SK-N-SH (cell line): ENCODE measurements at regions not wholly inside any gene's neighbourhood (a gene's known extent, or its start where the extent isn't known, plus 50 kb on each side); places are given as distances from the start of the nearest gene placed in this dataset.

ENCODE experiments used
- CTCF ChIA-PET: fragments of 300-600, 350-600 bp; formaldehyde crosslinking; extraction: SDS; loops from one replicate; lab custom pipeline; 2021; lab: Yijun Ruan, JAX
- POLR2A ChIA-PET: fragments of 350-600 bp; sonication (Branson Sonifier 250); formaldehyde crosslinking; extraction: SDS; loops from one replicate; lab custom pipeline; 2020; ENCODE audit warnings: antibody characterized with exemption, inconsistent platforms; lab: Yijun Ruan, JAX
- DNase-seq: peaks from one replicate; pipeline ENCODE4 v3.0.0; 2012
- H2AFZ ChIP-seq: fragments of 200-600 bp; sonication (generic); 2 replicates; pipeline ENCODE4 v1.8.1; 2016; ENCODE audit warnings: antibody characterized with exemption, mild to moderate bottlenecking, low read depth
- H3F3A ChIP-seq: fragments of 200-600 bp; sonication (generic); replicated peaks from 2 replicates; pipeline ENCODE3; 2016; ENCODE audit warnings: antibody characterized with exemption, mild to moderate bottlenecking; ENCODE audit not compliant: insufficient read depth
- H3K27ac ChIP-seq, 2 experiments: fragments of 200-500 bp in 1 of 2; fragments of 200-600 bp in 1 of 2; sonication (Bioruptor generic) in 1 of 2; sonication (generic), shearing (Covaris generic) in 1 of 2; 2 replicates each; pipeline versions ENCODE4 v1.5.1 to v1.6.1; 2014 to 2016; ENCODE audit warnings: low read depth in 2 of 2, inconsistent platforms in 1 of 2, low read length in 1 of 2, mild to moderate bottlenecking in 1 of 2, mixed read lengths in 1 of 2
- H3K27me3 ChIP-seq: fragments of 200-600 bp; sonication (generic), shearing (Covaris generic); 2 replicates; pipeline ENCODE4 v1.6.1; 2016; ENCODE audit warnings: mixed run types; ENCODE audit not compliant: insufficient read depth
- H3K36me3 ChIP-seq, 2 experiments: fragments of 200-500 bp in 1 of 2; fragments of 200-600 bp in 1 of 2; sonication (Bioruptor generic) in 1 of 2; sonication (generic) in 1 of 2; replicated peaks in 1 of 2; 2 replicates each; pipeline versions ENCODE3 to v1.5.1; 2014 to 2016; ENCODE audit warnings: low read length in 1 of 2, mild to moderate bottlenecking in 1 of 2; ENCODE audit not compliant: insufficient read depth in 2 of 2, control insufficient read depth in 1 of 2
- H3K4me1 ChIP-seq, 2 experiments: fragments of 200-500 bp in 1 of 2; fragments of 200-600 bp in 1 of 2; sonication (Bioruptor generic) in 1 of 2; sonication (generic), shearing (Covaris generic) in 1 of 2; 2 replicates each; pipeline versions ENCODE4 v1.5.1 to v1.6.1; 2014 to 2016; ENCODE audit warnings: low read depth in 1 of 2, low read length in 1 of 2, mixed run types in 1 of 2; ENCODE audit not compliant: insufficient read depth in 2 of 2, control insufficient read depth in 1 of 2
- H3K4me2 ChIP-seq: fragments of 200-600 bp; sonication (generic), shearing (Covaris generic); 2 replicates; pipeline ENCODE4 v1.6.1; 2017; ENCODE audit warnings: mixed run types
- H3K4me3 ChIP-seq, 2 experiments: fragments of 200-500 bp in 1 of 2; fragments of 200-600 bp in 1 of 2; sonication (Bioruptor generic) in 1 of 2; sonication (generic), shearing (Covaris generic) in 1 of 2; 2 replicates each; pipeline versions ENCODE4 v1.5.1 to v1.8.1; 2014 to 2016; ENCODE audit warnings: low read depth in 2 of 2, inconsistent platforms in 1 of 2, low read length in 1 of 2, mild to moderate bottlenecking in 1 of 2, mixed read lengths in 1 of 2, moderate library complexity in 1 of 2
- H3K79me2 ChIP-seq: fragments of 200-600 bp; sonication (generic); 2 replicates; pipeline ENCODE4 v1.8.1; 2017; ENCODE audit warnings: mild to moderate bottlenecking; ENCODE audit not compliant: insufficient read depth
- H3K9ac ChIP-seq: fragments of 200-600 bp; sonication (generic); 2 replicates; pipeline ENCODE4 v1.6.1; 2017; ENCODE audit warnings: mixed run types
- H3K9me2 ChIP-seq: fragments of 200-600 bp; sonication (generic); 2 replicates; pipeline ENCODE4 v1.6.1; 2017; ENCODE audit warnings: mixed run types
- H3K9me3 ChIP-seq: fragments of 200-600 bp; sonication (generic); 2 replicates; pipeline ENCODE4 v1.6.1; 2017; ENCODE audit warnings: mixed run types, mild to moderate bottlenecking, moderate library complexity
- H4K20me1 ChIP-seq: fragments of 200-600 bp; sonication (generic); 2 replicates; pipeline ENCODE4 v1.6.1; 2017; ENCODE audit warnings: mild to moderate bottlenecking, mixed run types; ENCODE audit not compliant: insufficient read depth
- ELF1 ChIP-seq: IDR thresholded peaks from 2 replicates; pipeline ENCODE4 v1.4.0; 2012
- EP300 ChIP-seq, 2 experiments: IDR thresholded peaks; 2 replicates each; pipeline versions ENCODE4 v1.4.0 to v1.6.1; 2012; ENCODE audit warnings: borderline replicate concordance in 1 of 2, low read depth in 1 of 2, low read length in 1 of 2
- FOSL2 ChIP-seq: IDR thresholded peaks from 2 replicates; pipeline ENCODE4 v1.4.0; 2012; ENCODE audit warnings: low read depth, mild to moderate bottlenecking, moderate library complexity, borderline replicate concordance
- FOXJ3 ChIP-seq: sonication (generic); formaldehyde crosslinking; IDR thresholded peaks from 2 replicates; pipeline ENCODE4 v1.5.1; 2020; ENCODE audit warnings: mild to moderate bottlenecking, missing genetic modification reagents
- FOXM1 ChIP-seq: IDR thresholded peaks from 2 replicates; pipeline ENCODE4 v1.4.0; 2012; ENCODE audit warnings: low read depth, mild to moderate bottlenecking
- IRF3 ChIP-seq: fragments of 150-350 bp; IDR thresholded peaks from 2 replicates; pipeline ENCODE4 v1.6.1; 2016; ENCODE audit warnings: mild to moderate bottlenecking, low read depth, low read length
- JUND ChIP-seq: IDR thresholded peaks from 2 replicates; pipeline ENCODE4 v1.4.0; 2012
- MEF2A ChIP-seq: IDR thresholded peaks from 2 replicates; pipeline ENCODE4 v1.4.0; 2012; ENCODE audit warnings: low read depth, borderline replicate concordance
- NRF1 ChIP-seq: IDR thresholded peaks from 2 replicates; pipeline ENCODE4 v1.6.1; 2012; ENCODE audit warnings: low read depth, mild to moderate bottlenecking, low read length
- POLR2AphosphoS5 ChIP-seq: IDR thresholded peaks from 2 replicates; pipeline ENCODE4 v1.6.1; 2012; ENCODE audit warnings: low read depth, low read length
- RFX5 ChIP-seq: IDR thresholded peaks from 2 replicates; pipeline ENCODE4 v1.6.1; 2012; ENCODE audit warnings: mild to moderate bottlenecking, improper control_type of control experiment, low read length
- RXRA ChIP-seq: IDR thresholded peaks from 2 replicates; pipeline ENCODE4 v1.4.0; 2012; ENCODE audit warnings: low read depth, mild to moderate bottlenecking, borderline replicate concordance
- SIN3A ChIP-seq: IDR thresholded peaks from 2 replicates; pipeline ENCODE4 v1.6.1; 2012; ENCODE audit warnings: low read depth, mild to moderate bottlenecking, low read length, moderate library complexity, borderline replicate concordance
- SMC3 ChIP-seq: IDR thresholded peaks from 2 replicates; pipeline ENCODE4 v1.6.1; 2012; ENCODE audit warnings: low read depth, low read length, improper control_type of control experiment
- TAF1 ChIP-seq: IDR thresholded peaks from 2 replicates; pipeline ENCODE4 v1.6.1; 2012; ENCODE audit warnings: low read depth, mild to moderate bottlenecking, low read length, moderate library complexity, borderline replicate concordance
- TCF12 ChIP-seq: IDR thresholded peaks from 2 replicates; pipeline ENCODE4 v1.4.0; 2012
- TEAD4 ChIP-seq: IDR thresholded peaks from 2 replicates; pipeline ENCODE4 v1.4.0; 2012; ENCODE audit warnings: mild to moderate bottlenecking, borderline replicate concordance; ENCODE audit not compliant: insufficient read depth
- YY1 ChIP-seq: IDR thresholded peaks from 2 replicates; pipeline ENCODE4 v1.4.0; 2012; ENCODE audit warnings: low read depth, mild to moderate bottlenecking
- WGBS: methylation state at CpG from one replicate; pipeline ENCODE4 v1.1.6; 2017; ENCODE audit warnings: low lambda C conversion rate; 5-methylcytosine and 5-hydroxymethylcytosine counted together
- TF ChIP-seq, protein P1 (sequence below): fragments of 200-600 bp; sonication (generic); IDR thresholded peaks from 2 replicates; pipeline ENCODE4 v1.6.1; 2017; ENCODE audit warnings: antibody characterized with exemption, mild to moderate bottlenecking, moderate library complexity
- TF ChIP-seq, protein P2 (sequence below): fragments of 150-350 bp; IDR thresholded peaks from 2 replicates; pipeline ENCODE4 v1.6.1; 2017; ENCODE audit warnings: antibody characterized with exemption, low read length, low read depth, borderline replicate concordance

DNA sequence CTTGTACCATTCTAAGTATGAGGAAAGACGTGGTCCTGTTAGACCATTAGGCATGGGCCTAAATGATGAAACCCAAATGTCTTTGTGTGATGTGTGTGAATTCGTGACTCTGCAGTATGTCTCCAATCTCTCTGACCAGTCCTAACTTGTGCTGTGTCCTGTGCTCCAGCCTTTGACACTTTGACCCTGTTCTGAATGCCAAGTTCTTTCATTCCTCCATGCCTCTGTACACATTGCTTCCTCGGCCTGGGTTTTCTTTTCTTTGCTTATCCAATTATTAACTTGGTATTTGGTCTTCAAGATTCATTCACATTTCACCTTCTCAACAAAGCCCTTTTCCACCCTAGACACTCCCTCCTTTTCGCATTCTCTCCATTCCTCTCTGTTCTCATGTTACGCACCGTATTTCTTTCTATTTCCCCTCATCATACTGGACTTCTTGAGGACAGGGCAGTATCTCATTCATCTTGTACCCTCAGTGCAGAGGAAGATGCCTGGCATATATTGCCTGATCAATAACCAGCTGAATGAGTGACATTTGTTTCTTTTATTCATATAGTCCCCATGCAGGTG, 138.7 kb downstream of the F11 start:
- H3K4me2 ChIP-seq: no peak overlapping the region

DNA sequence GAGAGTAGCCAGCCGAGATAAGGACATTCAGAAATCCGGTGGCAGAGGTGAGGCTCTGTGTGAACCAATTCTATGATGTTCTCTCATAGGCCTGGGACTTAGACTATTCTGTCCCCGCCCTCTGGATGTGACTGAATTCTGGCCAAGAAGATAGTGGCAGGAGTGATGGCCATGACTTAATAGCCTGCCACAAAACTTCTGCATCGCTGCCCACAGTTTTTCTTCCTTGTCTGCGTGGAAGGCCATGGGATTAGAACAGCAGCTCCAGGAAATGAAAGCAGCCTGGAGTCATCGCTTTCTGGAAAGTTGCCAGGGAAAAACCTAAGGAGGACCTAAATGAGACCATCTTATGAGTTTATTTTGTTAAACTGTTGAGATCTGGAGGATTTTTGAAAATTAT, 134.7 kb downstream of the F11 start:
- POLR2A ChIA-PET: no interaction called here
- no peaks in the 10 kb centered on the region for H3K9me3 ChIP-seq
- no peaks in the 10 kb centered on the region for H3K4me1 ChIP-seq
- no peaks in the 10 kb centered on the region for H4K20me1 ChIP-seq
- no peak for DNase-seq
- H3F3A ChIP-seq: no peaks in the 10 kb centered on the region
- no peaks in the 10 kb centered on the region for H3K9me2 ChIP-seq
- no peak overlapping the region for H3K4me2 ChIP-seq
- H3K79me2 ChIP-seq: no peaks in the 10 kb centered on the region
- CTCF ChIA-PET: interaction anchor here (1.0 kb wide), 1 partner anchor 20 kb away, joined by 3 read pairs; no protein-coding TSS in a partner anchor
- 15% methylated on average over 6 of the region's 6 CpGs for WGBS
- no peak overlapping the region for H3K27ac ChIP-seq
- H3K27me3 ChIP-seq: no peaks in the 10 kb centered on the region
- no peak overlapping the region for H3K4me3 ChIP-seq
- H3K36me3 ChIP-seq: no peaks in the 10 kb centered on the region
- no peak overlapping the region for H2AFZ ChIP-seq
- no peak for TF ChIP-seq FOXJ3 (CRISPR knock-in tag)
- TF ChIP-seq FOXM1: no peak
- TF ChIP-seq, protein P1, sequence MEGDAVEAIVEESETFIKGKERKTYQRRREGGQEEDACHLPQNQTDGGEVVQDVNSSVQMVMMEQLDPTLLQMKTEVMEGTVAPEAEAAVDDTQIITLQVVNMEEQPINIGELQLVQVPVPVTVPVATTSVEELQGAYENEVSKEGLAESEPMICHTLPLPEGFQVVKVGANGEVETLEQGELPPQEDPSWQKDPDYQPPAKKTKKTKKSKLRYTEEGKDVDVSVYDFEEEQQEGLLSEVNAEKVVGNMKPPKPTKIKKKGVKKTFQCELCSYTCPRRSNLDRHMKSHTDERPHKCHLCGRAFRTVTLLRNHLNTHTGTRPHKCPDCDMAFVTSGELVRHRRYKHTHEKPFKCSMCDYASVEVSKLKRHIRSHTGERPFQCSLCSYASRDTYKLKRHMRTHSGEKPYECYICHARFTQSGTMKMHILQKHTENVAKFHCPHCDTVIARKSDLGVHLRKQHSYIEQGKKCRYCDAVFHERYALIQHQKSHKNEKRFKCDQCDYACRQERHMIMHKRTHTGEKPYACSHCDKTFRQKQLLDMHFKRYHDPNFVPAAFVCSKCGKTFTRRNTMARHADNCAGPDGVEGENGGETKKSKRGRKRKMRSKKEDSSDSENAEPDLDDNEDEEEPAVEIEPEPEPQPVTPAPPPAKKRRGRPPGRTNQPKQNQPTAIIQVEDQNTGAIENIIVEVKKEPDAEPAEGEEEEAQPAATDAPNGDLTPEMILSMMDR: no peak
- TF ChIP-seq SMC3: no peak
- TF ChIP-seq, protein P2, sequence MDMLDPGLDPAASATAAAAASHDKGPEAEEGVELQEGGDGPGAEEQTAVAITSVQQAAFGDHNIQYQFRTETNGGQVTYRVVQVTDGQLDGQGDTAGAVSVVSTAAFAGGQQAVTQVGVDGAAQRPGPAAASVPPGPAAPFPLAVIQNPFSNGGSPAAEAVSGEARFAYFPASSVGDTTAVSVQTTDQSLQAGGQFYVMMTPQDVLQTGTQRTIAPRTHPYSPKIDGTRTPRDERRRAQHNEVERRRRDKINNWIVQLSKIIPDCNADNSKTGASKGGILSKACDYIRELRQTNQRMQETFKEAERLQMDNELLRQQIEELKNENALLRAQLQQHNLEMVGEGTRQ: no peak
- no peak for TF ChIP-seq FOSL2
- no peak for TF ChIP-seq SIN3A
- no peak for TF ChIP-seq NRF1
- no peak for TF ChIP-seq POLR2AphosphoS5
- no peak for TF ChIP-seq JUND
- TF ChIP-seq IRF3: no peak
- no peak for TF ChIP-seq ELF1
- no peak for TF ChIP-seq TCF12
- TF ChIP-seq RFX5: no peak
- no peak for TF ChIP-seq TEAD4
- no peak overlapping the region for H3K9ac ChIP-seq

More for the DNA sequence above, 138.7 kb downstream of the F11 start:
- ChIA-PET POLR2A (no interaction called here), CTCF (no interaction called here)
- Histone ChIP-seq H3K9me3 (no peaks in the 10 kb centered on the region), H4K20me1 (no peaks in the 10 kb centered on the region), H3F3A (no peaks in the 10 kb centered on the region), H3K9ac (no peak overlapping the region), H3K4me1 (no peaks in the 10 kb centered on the region), H2AFZ (no peak overlapping the region), H3K27me3 (no peaks in the 10 kb centered on the region), H3K9me2 (no peaks in the 10 kb centered on the region), H3K79me2 (no peaks in the 10 kb centered on the region), H3K27ac (no peak overlapping the region), H3K4me3 (no peak overlapping the region), H3K36me3 (no peaks in the 10 kb centered on the region)
- no peak for DNase-seq
- no peak for TF ChIP-seq TAF1
- no peak for TF ChIP-seq RXRA
- no peak for TF ChIP-seq POLR2AphosphoS5
- TF ChIP-seq FOXJ3 (CRISPR knock-in tag): no peak
- no peak for TF ChIP-seq YY1
- no peak for TF ChIP-seq SMC3
- TF ChIP-seq SIN3A: no peak
- no peak for TF ChIP-seq RFX5
- no peak for TF ChIP-seq ELF1
- TF ChIP-seq EP300 (IDR thresholded peaks at IDR 0.05; ENCODE audit: borderline replicate concordance in 1 of 2, low read depth in 1 of 2, low read length in 1 of 2): no peak
- no peak for TF ChIP-seq MEF2A
- no peak for TF ChIP-seq NRF1
- 19% methylated on average over 6 of the region's 6 CpGs for WGBS
